Duodenal mucosa (tissue), 2 donors: ENCODE measurements at regions not wholly inside any gene's neighbourhood (a gene's known extent, or its start where the extent isn't known, plus 50 kb on each side); places are given as distances from the start of the nearest gene placed in this dataset.

Experiments used
- H3K27ac ChIP-seq: one replicate; pipeline ENCODE4 v1.7.0; 2013; ENCODE audit warnings: low read depth, low read length
- H3K27me3 ChIP-seq, 2 donors: one replicate each; pipeline ENCODE4 v1.7.0; 2013; ENCODE audit warnings: low read length in 2 of 2, control low read depth in 1 of 2; ENCODE audit not compliant: insufficient read depth in 2 of 2, control insufficient read depth in 1 of 2
- H3K36me3 ChIP-seq, 2 donors: one replicate each; pipeline ENCODE4 v1.7.0; 2013; ENCODE audit warnings: low read length in 2 of 2, control low read depth in 1 of 2; ENCODE audit not compliant: insufficient read depth in 2 of 2, control insufficient read depth in 1 of 2
- H3K4me1 ChIP-seq, 2 donors: one replicate each; pipeline ENCODE4 v1.7.0; 2013; ENCODE audit warnings: low read length in 2 of 2, control low read depth in 1 of 2; ENCODE audit not compliant: insufficient read depth in 2 of 2, control insufficient read depth in 1 of 2
- H3K4me3 ChIP-seq, 2 donors: one replicate each; pipeline ENCODE4 v1.7.0; 2013; ENCODE audit warnings: low read length in 2 of 2, low read depth in 1 of 2
- H3K9ac ChIP-seq, 2 donors: one replicate each; pipeline ENCODE4 v1.7.0; 2013; ENCODE audit warnings: low read length in 2 of 2, low read depth in 1 of 2
- H3K9me3 ChIP-seq, 2 donors: one replicate each; pipeline ENCODE4 v1.7.0; 2013; ENCODE audit warnings: low read length in 2 of 2, control low read depth in 1 of 2; ENCODE audit not compliant: control insufficient read depth in 1 of 2

- no peaks in the 10 kb centered on the region for H3K4me1 ChIP-seq
Observed at GRCh38 chr2:167862782-167863181, 384.6 kb downstream of the STK39 start.

DNA sequence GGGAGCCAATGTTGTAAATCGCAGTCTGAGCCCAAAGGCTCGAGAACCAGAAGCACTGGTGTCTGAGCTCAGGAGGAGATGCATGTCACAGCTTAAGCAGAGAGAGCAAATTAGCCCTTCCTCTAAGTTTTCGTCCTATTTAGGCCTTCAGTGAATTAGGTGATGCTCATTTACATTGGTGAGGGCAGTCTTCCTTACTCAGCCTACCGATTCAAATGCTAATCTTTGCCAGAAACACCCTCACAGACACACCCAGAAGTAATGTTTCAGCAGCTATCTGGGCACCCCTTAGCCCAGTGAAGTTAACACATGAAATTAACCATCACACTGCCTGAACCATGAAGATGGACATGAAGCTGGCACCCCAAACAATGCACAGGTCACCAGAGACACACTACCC lies 385.1 kb downstream of the STK39 start:
- Histone ChIP-seq H3K9me3 (no peaks in the 10 kb centered on the region), H3K36me3 (no peaks in the 10 kb centered on the region), H3K4me1 (no peaks in the 10 kb centered on the region), H3K4me3 (no peak overlapping the region), H3K27ac (no peak overlapping the region), H3K9ac (no peak overlapping the region), H3K27me3 (no peaks in the 10 kb centered on the region)

More at GRCh38 chr2:167862782-167863181, 384.6 kb downstream of the STK39 start:
- Histone ChIP-seq H3K9ac (no peak overlapping the region), H3K36me3 (no peaks in the 10 kb centered on the region), H3K27me3 (no peaks in the 10 kb centered on the region), H3K9me3 (no peaks in the 10 kb centered on the region), H3K4me3 (no peak overlapping the region), H3K27ac (no peak overlapping the region)

- no peak overlapping the region for H3K9ac ChIP-seq
- H3K27me3 ChIP-seq = no peaks in the 10 kb centered on the region
- H3K4me1 ChIP-seq = no peaks in the 10 kb centered on the region
- H3K36me3 ChIP-seq = no peaks in the 10 kb centered on the region
- H3K4me3 ChIP-seq = no peak overlapping the region
- H3K27ac ChIP-seq = no peak overlapping the region
- H3K9me3 ChIP-seq = no peaks in the 10 kb centered on the region
Observed at GRCh38 chr2:167861574-167862193, 385.7 kb downstream of the STK39 start.

DNA sequence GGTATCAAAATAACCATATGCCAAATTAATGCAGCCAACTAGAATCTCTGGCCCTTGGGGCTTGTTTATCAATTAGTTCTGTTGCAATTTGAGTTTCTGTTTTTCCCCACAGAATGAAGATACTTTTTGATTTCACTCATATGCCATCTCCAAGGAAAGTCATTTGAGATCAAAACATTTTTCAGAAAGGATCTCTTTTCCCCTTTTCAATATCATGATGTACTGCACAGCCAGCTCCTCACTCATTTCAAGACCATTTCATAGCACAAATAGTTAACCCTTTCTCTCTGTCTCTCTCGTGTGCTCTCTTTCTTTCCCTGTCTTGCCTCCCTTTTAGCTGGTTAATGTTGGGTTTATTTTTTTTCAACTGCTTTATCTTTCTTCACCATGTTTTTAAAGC lies 387.3 kb downstream of the STK39 start:
- no peak overlapping the region for H3K9ac ChIP-seq
- no peak overlapping the region for H3K27ac ChIP-seq
- no peaks in the 10 kb centered on the region for H3K27me3 ChIP-seq
- H3K9me3 ChIP-seq = no peaks in the 10 kb centered on the region
- H3K36me3 ChIP-seq = no peaks in the 10 kb centered on the region
- no peaks in the 10 kb centered on the region for H3K4me1 ChIP-seq
- no peak overlapping the region for H3K4me3 ChIP-seq

DNA sequence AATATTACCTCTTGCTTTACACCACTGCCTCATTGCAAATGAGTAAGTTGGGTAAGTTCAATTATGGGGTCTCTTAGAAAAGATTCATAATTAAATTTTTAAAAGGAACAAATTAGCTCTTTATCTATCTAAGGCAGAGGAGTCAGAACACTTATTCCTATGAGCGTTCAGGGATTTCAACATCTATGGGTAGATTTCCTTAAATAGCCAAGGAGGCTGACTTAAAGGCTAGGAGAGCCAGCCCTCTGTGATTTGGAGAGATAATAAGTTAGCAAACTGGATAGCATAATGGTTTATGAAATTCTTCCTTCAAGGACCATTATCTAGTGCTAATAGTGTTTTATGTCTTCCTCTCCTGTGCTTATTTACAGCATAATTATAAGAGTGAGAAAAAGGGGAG lies 387.7 kb downstream of the STK39 start:
- H3K9ac ChIP-seq = no peak overlapping the region
- no peak overlapping the region for H3K4me3 ChIP-seq
- H3K27me3 ChIP-seq = no peaks in the 10 kb centered on the region
- H3K27ac ChIP-seq = no peak overlapping the region
- H3K4me1 ChIP-seq = no peaks in the 10 kb centered on the region
- no peaks in the 10 kb centered on the region for H3K36me3 ChIP-seq
- no peaks in the 10 kb centered on the region for H3K9me3 ChIP-seq

DNA sequence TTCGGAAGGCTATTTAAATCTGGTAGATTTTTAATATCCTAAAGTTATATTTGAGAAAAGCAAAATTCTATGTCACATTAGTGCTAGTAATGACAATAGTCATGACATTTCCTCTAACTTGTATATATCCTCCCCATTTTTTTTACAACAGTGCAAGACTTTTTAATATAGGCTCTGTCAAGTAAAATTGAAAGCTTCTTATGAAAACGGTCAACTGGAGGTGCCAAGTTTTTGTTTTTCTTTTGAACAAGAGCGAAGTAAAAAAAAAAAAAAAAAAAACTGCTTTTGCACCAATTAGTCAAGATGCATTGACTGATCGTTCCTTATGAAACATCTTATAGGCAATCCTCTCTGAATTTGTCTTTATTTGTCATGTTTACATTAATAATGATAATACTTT lies 389.3 kb downstream of the STK39 start:
- H3K9ac ChIP-seq = no peak overlapping the region

DNA sequence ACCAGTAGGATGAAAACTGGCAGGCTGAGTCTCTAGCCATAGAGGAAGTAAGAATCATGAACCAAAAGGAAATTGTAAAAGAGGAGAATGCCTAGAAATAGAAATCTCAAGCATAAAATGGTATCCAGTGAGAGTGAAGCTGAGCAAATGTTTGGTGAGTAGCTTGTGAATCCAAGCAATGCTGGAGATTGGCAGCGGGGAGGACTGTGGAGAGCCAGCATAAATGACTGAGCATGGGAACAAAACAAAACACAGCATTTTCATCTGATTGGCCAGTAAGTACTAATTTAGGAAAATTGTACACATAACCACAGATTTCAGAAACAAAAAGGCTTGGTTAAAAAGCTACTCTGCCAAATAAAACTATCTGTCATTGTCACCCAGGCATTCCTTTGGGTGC lies 390.0 kb downstream of the STK39 start:
- Histone ChIP-seq H3K4me1 (no peaks in the 10 kb centered on the region), H3K36me3 (no peaks in the 10 kb centered on the region), H3K27ac (no peak overlapping the region), H3K27me3 (no peaks in the 10 kb centered on the region), H3K9ac (no peak overlapping the region), H3K4me3 (no peak overlapping the region), H3K9me3 (no peaks in the 10 kb centered on the region)

More for the DNA sequence above, 389.3 kb downstream of the STK39 start:
- Histone ChIP-seq H3K4me1 (no peaks in the 10 kb centered on the region), H3K36me3 (no peaks in the 10 kb centered on the region), H3K9me3 (no peaks in the 10 kb centered on the region), H3K27me3 (no peaks in the 10 kb centered on the region), H3K4me3 (no peak overlapping the region), H3K27ac (no peak overlapping the region)

DNA sequence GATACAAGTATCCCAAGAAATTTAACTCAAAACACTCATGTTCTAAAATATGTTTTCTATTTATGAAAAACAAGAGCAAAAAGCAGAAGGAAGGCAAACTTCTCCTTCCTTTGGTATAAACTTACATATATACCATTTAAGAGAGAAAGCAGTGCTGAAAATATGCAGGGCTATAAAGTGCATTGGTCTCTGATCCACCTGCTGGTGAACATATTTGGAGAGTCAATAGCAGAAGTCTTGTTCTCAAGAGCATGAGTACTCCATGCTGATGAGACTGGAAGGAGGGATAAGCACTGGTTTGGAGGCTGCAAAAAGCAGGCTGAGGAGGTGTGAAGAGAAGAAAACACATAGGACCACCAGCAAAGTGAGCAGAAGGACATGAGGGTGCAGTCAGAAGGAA lies 391.2 kb downstream of the STK39 start:
- no peaks in the 10 kb centered on the region for H3K9me3 ChIP-seq
- no peak overlapping the region for H3K27ac ChIP-seq
- H3K4me1 ChIP-seq = no peaks in the 10 kb centered on the region
- H3K9ac ChIP-seq = no peak overlapping the region
- H3K27me3 ChIP-seq = no peaks in the 10 kb centered on the region
- no peak overlapping the region for H3K4me3 ChIP-seq
- no peaks in the 10 kb centered on the region for H3K36me3 ChIP-seq

DNA sequence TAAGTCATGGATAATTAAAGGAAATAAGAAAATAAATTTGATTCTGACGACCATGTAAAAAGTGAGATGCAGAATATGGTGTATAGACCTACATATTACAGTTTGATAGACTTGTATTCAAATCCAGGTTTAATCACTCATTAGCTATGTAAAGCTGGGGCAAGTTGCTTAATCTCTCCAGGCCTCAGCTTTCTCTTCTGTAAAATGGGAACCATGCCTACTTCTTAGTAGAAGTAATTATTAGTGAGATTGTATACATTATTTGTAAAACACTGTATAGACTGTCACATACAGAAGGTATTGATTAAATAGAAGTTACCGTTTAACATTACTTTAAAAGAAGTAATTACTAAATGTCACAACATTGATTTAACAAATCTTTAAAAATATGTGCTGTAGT lies 392.2 kb downstream of the STK39 start:
- no peaks in the 10 kb centered on the region for H3K27me3 ChIP-seq
- H3K36me3 ChIP-seq = no peaks in the 10 kb centered on the region
- no peak overlapping the region for H3K4me3 ChIP-seq
- H3K27ac ChIP-seq = no peak overlapping the region
- H3K9me3 ChIP-seq = no peaks in the 10 kb centered on the region
- no peak overlapping the region for H3K9ac ChIP-seq
- no peaks in the 10 kb centered on the region for H3K4me1 ChIP-seq

GRCh38 chr2:167853717-167854116 lies 393.7 kb downstream of the STK39 start:
- H3K4me3 ChIP-seq = no peak overlapping the region

GRCh38 chr2:167851876-167852275 lies 395.5 kb downstream of the STK39 start:
- no peaks in the 10 kb centered on the region for H3K36me3 ChIP-seq
- no peaks in the 10 kb centered on the region for H3K27me3 ChIP-seq
- H3K27ac ChIP-seq = no peak overlapping the region
- no peak overlapping the region for H3K9ac ChIP-seq
- H3K4me1 ChIP-seq = no peaks in the 10 kb centered on the region
- H3K4me3 ChIP-seq = no peak overlapping the region
- no peaks in the 10 kb centered on the region for H3K9me3 ChIP-seq

More at GRCh38 chr2:167853717-167854116, 393.7 kb downstream of the STK39 start:
- Histone ChIP-seq H3K36me3 (no peaks in the 10 kb centered on the region), H3K9me3 (no peaks in the 10 kb centered on the region), H3K27ac (no peak overlapping the region), H3K4me1 (no peaks in the 10 kb centered on the region), H3K27me3 (no peaks in the 10 kb centered on the region), H3K9ac (no peak overlapping the region)
